SH-SY5Y (cell line): ENCODE measurements at regions not wholly inside any gene's neighbourhood (a gene's known extent, or its start where the extent isn't known, plus 50 kb on each side); places are given as distances from the start of the nearest gene placed in this dataset.

Experiments
- GATA2 ChIP-seq: IDR thresholded peaks from 2 replicates; pipeline ENCODE4 v1.6.1; 2011; ENCODE audit warnings: mild to moderate bottlenecking, low read depth, low read length
- GATA3 ChIP-seq: IDR thresholded peaks from 2 replicates; pipeline ENCODE4 v1.6.1; 2011; ENCODE audit warnings: low read depth, mild to moderate bottlenecking, low read length, moderate library complexity

DNA sequence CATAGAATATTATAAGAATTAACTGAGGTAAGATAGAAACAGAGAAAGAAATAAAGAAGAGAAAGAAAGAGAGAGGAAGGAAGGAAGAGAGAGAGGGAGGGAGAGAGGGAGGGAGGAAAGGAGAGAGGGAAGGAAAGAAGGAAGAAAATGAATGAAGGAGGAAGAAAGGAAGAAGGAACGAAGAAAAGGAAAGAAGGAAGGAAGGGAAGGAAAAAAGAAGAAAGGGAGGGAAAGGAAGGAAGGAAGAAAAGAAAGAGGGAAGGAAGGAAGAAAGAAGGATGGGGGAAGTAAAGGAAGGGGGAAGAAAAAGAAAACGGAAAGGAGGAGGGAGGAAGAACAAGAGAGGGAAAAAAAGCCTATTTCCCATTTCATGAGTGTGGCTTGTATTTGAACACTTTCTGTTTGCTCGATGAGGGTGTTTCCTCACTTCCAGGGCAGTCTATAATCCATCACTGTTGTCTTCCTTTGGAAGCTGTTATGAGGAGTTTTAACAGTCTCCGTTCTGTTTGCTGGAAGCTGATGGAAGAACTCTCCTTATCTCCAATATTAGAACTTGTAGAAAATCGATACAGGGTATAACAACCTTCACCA lies 402.4 kb downstream of the TMEM114 start:
- TF ChIP-seq GATA2 = no peak
- TF ChIP-seq GATA3 = no peak

DNA sequence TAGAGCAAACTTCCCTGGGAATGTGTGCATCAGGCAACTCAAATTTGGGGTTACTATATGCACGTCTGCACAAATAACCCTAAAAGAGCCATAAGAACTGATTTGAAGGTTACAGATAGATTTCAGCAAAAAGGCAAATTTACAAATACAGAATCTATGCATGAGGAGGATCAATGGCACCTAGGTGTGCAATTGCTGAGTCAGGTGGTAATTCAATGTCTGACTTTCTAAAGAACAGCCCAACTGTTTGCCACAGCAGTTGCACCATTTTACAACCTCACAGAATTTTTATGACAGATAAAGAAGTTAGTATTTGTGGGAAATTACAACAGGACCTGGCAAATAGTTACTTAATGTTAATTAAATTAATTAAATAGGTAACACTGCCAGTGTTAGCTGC lies 405.5 kb downstream of the TMEM114 start:
- TF ChIP-seq GATA2 (no peak), GATA3 (no peak)

DNA sequence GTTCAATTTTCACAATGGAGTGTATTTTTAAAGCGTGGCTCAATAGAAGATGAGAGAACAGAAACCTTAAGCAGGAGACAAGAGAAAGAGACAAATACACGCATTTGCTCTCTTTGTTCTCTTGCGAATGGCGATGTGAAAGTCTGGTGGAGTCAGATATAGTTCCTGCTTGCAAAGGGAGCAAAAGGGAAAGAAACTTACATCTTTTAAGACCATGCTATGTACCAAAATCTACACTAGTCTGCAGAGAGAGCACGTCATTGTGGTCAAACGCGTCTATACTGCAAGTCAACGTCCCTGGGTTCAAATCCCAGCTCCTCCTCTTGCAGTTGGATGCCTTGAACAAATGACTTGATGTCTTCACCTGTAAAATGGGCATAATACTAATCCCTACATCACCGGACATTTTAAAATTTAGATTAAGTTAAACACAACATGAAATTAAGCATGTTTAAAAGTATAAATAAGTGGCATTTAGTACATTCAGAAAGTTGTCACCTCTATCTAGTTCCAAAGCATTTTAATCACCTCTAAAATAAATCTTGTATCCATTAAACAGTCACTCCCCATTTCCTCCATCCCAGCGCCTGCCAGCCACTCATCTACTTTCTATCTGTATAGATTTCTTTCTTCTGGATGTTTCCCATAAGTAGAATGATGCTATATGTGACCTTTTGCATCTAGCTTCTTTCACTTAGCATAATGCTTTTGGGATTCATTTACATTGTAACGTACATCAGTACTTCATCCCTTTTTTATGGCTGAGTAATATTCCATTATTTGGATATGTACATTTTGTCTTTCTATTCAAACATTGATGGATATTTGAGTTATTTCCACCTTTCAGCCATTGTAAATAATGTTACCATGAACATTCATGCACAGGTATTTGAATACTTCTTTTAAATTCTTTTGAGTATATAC lies 406.9 kb downstream of the TMEM114 start:
- TF ChIP-seq GATA2 (no peak), GATA3 (no peak)

DNA sequence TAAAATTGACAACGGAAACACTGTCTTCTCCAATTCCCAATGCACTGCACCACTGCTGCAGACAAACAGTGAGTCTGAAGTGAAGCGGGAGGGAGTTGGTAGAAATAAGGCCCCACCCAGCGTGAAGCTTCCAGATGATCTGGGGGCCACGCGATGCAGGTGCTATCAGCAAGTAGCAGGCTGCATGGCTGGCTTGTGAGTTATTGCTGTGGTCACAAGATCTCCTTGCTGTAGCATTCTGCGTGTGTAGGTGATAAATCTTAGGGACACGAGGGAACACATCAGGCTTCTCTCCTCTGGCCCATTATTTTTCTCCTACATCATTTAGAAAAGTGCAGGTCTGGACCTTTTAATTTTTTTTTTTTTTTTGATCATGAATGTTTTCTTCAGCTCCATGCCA lies 407.6 kb downstream of the TMEM114 start:
- TF ChIP-seq GATA2 (no peak), GATA3 (no peak)

DNA sequence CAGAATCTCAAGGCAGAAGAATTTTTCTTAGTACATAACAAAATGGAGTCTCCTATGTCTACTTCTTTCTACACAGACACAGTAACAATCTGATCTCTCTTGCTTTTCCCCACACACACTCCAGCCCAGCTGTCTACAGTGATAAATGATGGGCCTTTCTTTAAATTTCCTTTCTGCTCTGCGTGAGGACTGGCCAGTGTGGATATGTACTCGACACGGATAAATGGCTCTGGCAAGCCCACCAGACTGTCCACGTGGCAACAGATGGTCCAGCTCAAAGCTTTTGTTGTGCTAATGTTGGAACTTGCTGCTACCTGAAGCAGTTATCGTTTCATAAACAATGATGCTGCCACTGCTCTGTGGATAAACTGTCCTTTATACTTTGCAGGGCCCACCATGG lies 410.7 kb downstream of the TMEM114 start:
- TF ChIP-seq GATA2 (no peak), GATA3 (no peak)

DNA sequence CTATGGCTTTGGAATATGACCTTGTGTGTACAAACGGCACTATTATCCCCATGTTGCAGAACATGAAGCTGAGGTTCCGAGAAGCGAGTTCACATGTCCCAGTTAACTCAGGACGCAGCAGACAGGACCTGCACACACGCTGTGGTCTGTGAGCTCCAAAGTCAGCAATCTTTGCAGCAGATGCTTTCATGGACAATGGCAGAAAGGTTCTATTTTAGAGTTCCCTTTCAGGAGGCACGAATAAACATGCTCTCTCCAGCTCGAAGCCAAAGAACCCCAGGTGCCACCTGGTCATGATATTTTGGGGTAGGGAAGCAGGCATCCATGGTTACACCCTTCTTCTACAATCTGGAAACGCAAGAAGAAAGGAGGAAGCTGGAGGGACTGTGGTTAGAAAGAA lies 412.0 kb downstream of the TMEM114 start:
- no peak for TF ChIP-seq GATA3
- no peak for TF ChIP-seq GATA2

DNA sequence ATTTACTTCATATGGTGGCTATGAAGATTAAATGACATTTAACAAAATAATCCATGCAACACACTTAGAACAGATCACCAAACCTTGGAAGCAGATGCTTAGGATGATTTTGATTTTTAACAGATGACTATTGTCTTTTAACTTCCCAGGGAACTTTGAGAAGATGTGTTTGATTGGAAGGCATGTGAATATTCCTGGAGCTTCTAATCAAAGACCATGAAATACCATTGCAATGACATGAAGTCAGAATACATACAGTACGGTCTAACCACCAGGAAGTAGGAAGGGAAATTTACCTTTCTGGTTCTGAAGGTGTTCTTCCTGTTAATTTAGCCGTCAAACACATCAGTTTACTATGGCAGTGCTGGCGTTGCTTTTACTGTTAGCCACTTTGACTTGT lies 414.9 kb downstream of the TMEM114 start:
- TF ChIP-seq GATA2 = no peak
- TF ChIP-seq GATA3 = no peak

DNA sequence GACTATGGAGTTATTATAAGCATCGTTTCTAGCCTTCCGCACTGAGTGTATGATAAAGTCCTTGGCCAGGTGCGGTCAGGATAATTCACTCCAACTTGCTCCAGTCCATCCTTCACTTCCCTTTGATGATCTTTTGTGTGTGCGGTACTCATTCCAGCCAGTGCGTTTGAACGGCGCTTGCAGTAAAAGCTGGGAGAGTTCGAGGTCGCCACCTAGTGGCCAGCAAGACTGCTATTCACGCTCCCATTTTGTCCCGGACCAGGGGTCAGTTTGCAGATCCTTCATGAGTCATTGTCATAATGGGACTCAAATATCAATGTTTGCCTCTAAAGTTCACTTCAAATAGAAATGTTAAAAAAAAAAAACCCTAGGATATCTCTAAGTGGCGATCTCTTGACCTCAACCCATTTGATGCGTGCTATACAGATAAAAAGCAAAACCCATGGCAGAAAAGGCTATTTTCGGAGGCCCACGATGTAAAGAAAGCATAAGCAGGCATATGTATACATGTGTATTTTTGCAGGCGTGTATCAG lies 417.1 kb downstream of the TMEM114 start:
- TF ChIP-seq GATA2 = no peak
- no peak for TF ChIP-seq GATA3

DNA sequence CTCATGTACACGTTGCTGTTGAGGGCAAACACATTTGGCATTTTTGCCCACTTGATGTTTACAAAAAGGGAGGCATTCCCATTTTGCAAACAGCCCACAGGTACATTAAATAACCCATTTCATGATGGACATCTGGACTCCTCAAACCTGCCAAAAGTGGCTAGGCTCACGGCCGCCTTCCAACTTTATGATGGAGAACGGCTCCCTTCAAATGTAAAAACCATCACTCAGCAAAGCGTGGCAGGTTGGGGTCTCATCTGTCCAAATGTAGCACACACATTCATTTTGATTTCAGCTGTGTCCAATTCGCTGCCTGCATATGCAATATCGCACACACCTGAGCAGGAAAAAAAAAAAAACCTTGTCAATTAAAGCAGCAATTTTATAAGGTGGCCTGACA lies 417.8 kb downstream of the TMEM114 start:
- TF ChIP-seq GATA3 = no peak
- TF ChIP-seq GATA2 = no peak

DNA sequence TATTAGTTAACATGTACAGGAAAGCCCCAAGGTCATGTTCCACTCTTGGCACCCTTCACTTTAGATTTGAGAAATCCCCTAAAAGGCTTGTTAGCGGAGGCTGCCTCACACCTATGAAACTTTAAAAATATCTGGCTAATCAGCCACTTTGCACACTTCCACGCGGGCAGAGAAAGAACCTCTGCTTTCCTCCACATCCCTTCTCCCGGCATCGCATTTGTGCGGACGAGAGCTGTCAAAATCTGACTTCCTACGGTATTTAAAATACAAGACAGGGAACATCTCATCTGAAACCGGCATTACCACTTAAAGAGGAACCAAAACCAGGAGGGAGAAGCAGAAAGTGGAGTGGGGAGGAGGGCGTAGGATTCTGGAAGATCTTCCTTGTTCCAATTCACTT lies 422.3 kb downstream of the TMEM114 start:
- no peak for TF ChIP-seq GATA3
- no peak for TF ChIP-seq GATA2

DNA sequence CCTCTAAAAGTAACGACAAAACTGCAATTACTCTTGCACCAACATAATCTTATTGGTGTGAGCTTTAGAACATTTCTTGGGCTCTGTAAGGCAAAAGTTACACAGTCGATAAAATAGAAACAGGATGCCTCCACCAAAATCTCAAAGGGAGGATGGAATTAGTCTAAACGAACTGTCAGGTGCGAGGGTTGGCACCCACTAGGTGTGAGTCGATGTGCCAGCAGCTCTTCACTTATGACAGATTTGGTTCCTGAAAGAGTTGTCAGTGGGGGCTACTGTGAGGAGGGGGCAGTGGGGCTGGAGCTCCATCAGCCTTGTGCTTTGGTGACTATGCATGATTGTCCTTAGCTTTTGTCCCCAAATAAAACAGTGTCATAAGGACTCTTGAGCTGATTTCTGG lies 422.9 kb downstream of the TMEM114 start:
- TF ChIP-seq GATA3 = no peak
- TF ChIP-seq GATA2 = no peak

DNA sequence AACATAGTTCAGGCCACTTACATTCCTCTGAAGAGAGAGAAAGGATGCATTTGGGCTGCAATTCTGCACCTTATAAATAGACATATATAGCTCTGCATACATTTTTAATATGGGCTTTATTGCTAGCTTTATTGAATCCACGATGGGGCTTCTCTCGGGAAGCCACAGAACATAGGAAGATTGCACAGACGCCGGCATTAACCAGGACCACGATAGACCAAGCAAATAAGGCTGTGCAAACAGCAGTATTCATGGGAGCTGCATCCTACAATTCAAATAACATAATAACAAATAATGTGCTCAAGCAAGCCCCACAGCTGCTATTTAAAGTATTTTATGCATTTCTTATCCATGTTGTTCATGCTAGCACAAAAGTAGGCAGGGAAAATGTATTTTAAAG lies 432.3 kb downstream of the TMEM114 start:
- TF ChIP-seq GATA2 (no peak), GATA3 (no peak)

DNA sequence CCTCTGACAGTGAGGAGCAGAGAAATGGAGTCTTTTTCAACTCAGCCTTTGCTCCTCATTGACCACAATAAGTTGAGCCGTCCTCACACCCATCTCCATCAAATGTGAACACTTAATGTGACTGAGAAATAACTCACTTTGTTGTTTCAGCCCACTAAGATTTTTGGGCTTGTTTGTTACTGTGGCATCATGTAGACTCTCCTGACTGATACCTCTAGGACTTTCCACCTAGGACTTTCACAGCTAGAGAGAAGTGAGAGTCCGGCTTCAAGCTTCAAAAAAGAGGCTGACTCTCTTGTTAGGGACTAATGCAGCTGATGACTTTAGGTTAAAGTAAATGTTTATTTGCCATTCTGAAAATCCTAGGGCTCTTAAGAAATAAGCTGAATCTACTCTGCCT lies 435.0 kb downstream of the TMEM114 start:
- no peak for TF ChIP-seq GATA2
- no peak for TF ChIP-seq GATA3

DNA sequence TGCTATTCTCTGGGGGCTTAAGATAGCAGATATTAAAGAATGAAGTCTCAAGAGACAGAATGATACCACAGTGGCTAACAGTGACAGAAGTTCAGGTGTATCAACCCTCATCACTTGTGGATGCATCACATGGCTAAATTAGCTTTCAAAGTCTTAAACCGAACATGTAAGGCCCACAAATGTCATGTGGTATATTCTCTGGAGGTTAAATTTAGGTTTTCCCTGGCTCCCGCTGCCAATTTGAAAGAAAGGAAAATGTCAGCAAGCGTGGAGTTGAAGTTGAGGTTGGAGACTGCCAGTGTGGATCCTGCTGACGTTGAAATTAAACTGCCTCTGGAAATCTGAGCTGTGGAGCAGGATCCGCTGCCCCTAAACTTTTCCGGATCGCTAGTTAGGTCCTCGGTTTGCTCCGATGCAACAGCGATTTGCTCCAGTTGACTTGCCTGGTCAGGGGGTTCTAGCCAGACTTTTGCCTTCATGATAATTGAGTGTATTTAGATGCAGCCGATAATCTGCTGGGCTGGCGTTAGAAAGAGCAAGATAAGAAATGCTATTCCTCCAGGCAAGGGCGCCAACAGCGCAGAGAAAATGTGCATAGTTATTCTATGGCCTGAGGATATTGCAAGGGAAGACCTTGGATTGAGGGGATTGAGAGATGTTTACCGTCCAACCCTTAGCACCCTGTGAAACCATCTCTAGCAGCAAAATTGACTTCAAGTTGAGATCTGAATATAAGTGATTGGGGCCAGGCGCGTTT lies 443.9 kb downstream of the TMEM114 start:
- TF ChIP-seq GATA2 (no peak), GATA3 (no peak)
